ENCODE measurements at regions not wholly inside any gene's neighbourhood (a gene's known extent, or its start where the extent isn't known, plus 50 kb on each side); places are given as distances from the start of the nearest gene placed in this dataset.

- Mint-ChIP-seq H3K9me3 (no peaks in the 10 kb centered on the region), H3K27me3 (no peaks in the 10 kb centered on the region), H3K36me3 (no peaks in the 10 kb centered on the region), H3K4me1 (ENCODE audit: low read depth) (no peaks in the 10 kb centered on the region), H3K27ac (no peak overlapping the region), H3K4me3 (no peak overlapping the region)
- POLR2A ChIA-PET: no interaction called here
- intact Hi-C loops (cut with micrococcal nuclease): no loop called here
- CTCF ChIA-PET: no interaction called here
- no peak for DNase-seq
Observed at GRCh38 chr5:125004009-125004408, 257.6 kb upstream of the ZNF608 start.

GRCh38 chr5:125005266-125005665, 258.8 kb upstream of the ZNF608 start:
- Mint-ChIP-seq H3K9me3 (no peaks in the 10 kb centered on the region), H3K4me3 (no peak overlapping the region), H3K27ac (no peak overlapping the region), H3K4me1 (ENCODE audit: low read depth) (no peaks in the 10 kb centered on the region), H3K36me3 (no peaks in the 10 kb centered on the region), H3K27me3 (no peaks in the 10 kb centered on the region)
- intact Hi-C loops (cut with micrococcal nuclease): no loop called here
- DNase-seq: no peak
- ChIA-PET POLR2A (no interaction called here), CTCF (no interaction called here)

- H3K4me3 Mint-ChIP-seq: no peak overlapping the region
- DNase-seq: no peak
- POLR2A ChIA-PET: no interaction called here
- no peaks in the 10 kb centered on the region for H3K9me3 Mint-ChIP-seq
- no peak overlapping the region for H3K27ac Mint-ChIP-seq
- no peaks in the 10 kb centered on the region for H3K27me3 Mint-ChIP-seq
- intact Hi-C loops (cut with micrococcal nuclease): no loop called here
- CTCF ChIA-PET: no interaction called here
- no peaks in the 10 kb centered on the region for H3K36me3 Mint-ChIP-seq
- no peaks in the 10 kb centered on the region for H3K4me1 Mint-ChIP-seq (ENCODE audit: low read depth)
Observed at GRCh38 chr5:125006011-125006685, 259.7 kb upstream of the ZNF608 start.

- CTCF ChIA-PET: no interaction called here
Observed at GRCh38 chr5:125010356-125010755, 263.9 kb upstream of the ZNF608 start.

DNA sequence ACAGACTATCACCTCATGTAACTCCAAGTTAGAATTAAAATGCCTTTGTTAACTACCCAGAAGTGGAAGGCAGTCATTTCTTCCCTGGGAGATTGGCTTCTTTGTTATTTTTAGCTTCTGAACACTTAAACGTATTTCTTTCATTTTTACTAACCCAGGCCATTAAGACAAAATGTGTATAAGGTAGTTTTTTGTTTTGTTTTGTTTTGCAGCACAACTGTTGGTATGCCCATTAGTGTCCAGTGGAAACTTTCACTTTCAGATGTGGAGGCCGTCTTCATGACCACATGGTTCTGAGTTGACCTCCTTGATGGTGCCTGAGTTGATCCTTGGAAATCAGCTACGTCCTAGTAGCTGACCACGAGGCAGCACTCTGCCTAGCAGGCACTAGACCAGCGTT, 264.6 kb upstream of the ZNF608 start:
- H3K4me1 Mint-ChIP-seq (ENCODE audit: low read depth): no peaks in the 10 kb centered on the region
- H3K27ac Mint-ChIP-seq: no peak overlapping the region
- intact Hi-C loops (cut with micrococcal nuclease): no loop called here
- DNase-seq: no peak
- H3K36me3 Mint-ChIP-seq: no peaks in the 10 kb centered on the region
- CTCF ChIA-PET: no interaction called here
- H3K4me3 Mint-ChIP-seq: no peak overlapping the region
- no peaks in the 10 kb centered on the region for H3K27me3 Mint-ChIP-seq
- no peaks in the 10 kb centered on the region for H3K9me3 Mint-ChIP-seq
- POLR2A ChIA-PET: no interaction called here

More at GRCh38 chr5:125010356-125010755, 263.9 kb upstream of the ZNF608 start:
- Mint-ChIP-seq H3K36me3 (no peaks in the 10 kb centered on the region), H3K4me1 (ENCODE audit: low read depth) (no peaks in the 10 kb centered on the region), H3K27ac (no peak overlapping the region), H3K9me3 (no peaks in the 10 kb centered on the region), H3K27me3 (no peaks in the 10 kb centered on the region), H3K4me3 (no peak overlapping the region)
- intact Hi-C loops (cut with micrococcal nuclease): no loop called here
- DNase-seq: no peak
- POLR2A ChIA-PET: no interaction called here

- Mint-ChIP-seq H3K27me3 (no peaks in the 10 kb centered on the region), H3K27ac (no peak overlapping the region), H3K36me3 (no peaks in the 10 kb centered on the region), H3K4me1 (ENCODE audit: low read depth) (no peaks in the 10 kb centered on the region), H3K9me3 (no peaks in the 10 kb centered on the region), H3K4me3 (no peak overlapping the region)
- no peak for DNase-seq
- intact Hi-C loops (cut with micrococcal nuclease): no loop called here
- CTCF ChIA-PET: no interaction called here
- POLR2A ChIA-PET: no interaction called here
Observed at GRCh38 chr5:125011419-125011818, 265.0 kb upstream of the ZNF608 start.

- no peak overlapping the region for H3K4me3 Mint-ChIP-seq
- H3K4me1 Mint-ChIP-seq (ENCODE audit: low read depth): no peaks in the 10 kb centered on the region
- intact Hi-C loops (cut with micrococcal nuclease): no loop called here
- no peak for DNase-seq
- no peaks in the 10 kb centered on the region for H3K27me3 Mint-ChIP-seq
- H3K27ac Mint-ChIP-seq: no peak overlapping the region
- no peaks in the 10 kb centered on the region for H3K36me3 Mint-ChIP-seq
- ChIA-PET POLR2A (no interaction called here), CTCF (no interaction called here)
- no peaks in the 10 kb centered on the region for H3K9me3 Mint-ChIP-seq
Observed at GRCh38 chr5:125011947-125012346, 265.5 kb upstream of the ZNF608 start.

GRCh38 chr5:125012727-125013451, 266.4 kb upstream of the ZNF608 start:
- Mint-ChIP-seq H3K36me3 (no peaks in the 10 kb centered on the region), H3K4me3 (no peak overlapping the region), H3K27ac (no peak overlapping the region), H3K4me1 (ENCODE audit: low read depth) (no peaks in the 10 kb centered on the region), H3K27me3 (no peaks in the 10 kb centered on the region), H3K9me3 (no peaks in the 10 kb centered on the region)
- DNase-seq: no peak
- POLR2A ChIA-PET: no interaction called here
- intact Hi-C loops (cut with micrococcal nuclease): no loop called here
- CTCF ChIA-PET: no interaction called here

DNA sequence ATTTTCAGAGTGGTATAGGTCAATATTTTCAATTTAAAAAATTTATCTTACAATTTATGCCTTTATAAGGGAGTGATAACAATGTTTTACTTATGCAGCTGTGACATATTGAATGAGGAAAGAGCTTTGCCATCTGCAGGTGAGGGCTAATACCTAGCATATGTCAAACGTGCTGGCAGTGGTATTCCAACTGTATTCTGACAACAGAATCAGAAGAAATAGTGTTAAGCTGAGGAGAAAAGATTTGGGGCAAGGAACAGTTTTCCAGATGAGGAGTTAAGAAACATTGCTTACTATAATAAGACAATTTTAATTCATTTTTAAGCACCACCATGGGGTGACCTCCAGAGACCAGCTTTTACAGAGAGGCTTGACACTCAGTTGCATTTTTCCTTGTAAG, 267.8 kb upstream of the ZNF608 start:
- Mint-ChIP-seq H3K27ac (no peak overlapping the region), H3K4me1 (ENCODE audit: low read depth) (no peaks in the 10 kb centered on the region), H3K4me3 (no peak overlapping the region), H3K27me3 (no peaks in the 10 kb centered on the region), H3K9me3 (no peaks in the 10 kb centered on the region), H3K36me3 (no peaks in the 10 kb centered on the region)
- ChIA-PET CTCF (no interaction called here), POLR2A (no interaction called here)
- no peak for DNase-seq
- intact Hi-C loops (cut with micrococcal nuclease): no loop called here

- Mint-ChIP-seq H3K36me3 (no peaks in the 10 kb centered on the region), H3K27ac (no peak overlapping the region), H3K4me1 (ENCODE audit: low read depth) (no peaks in the 10 kb centered on the region), H3K4me3 (no peak overlapping the region), H3K9me3 (no peaks in the 10 kb centered on the region), H3K27me3 (no peaks in the 10 kb centered on the region)
- intact Hi-C loops (cut with micrococcal nuclease): no loop called here
- ChIA-PET POLR2A (no interaction called here), CTCF (no interaction called here)
- no peak for DNase-seq
Observed at GRCh38 chr5:125017796-125018195, 271.4 kb upstream of the ZNF608 start.

GRCh38 chr5:125023673-125024072, 277.2 kb upstream of the ZNF608 start:
- no peak overlapping the region for H3K27ac Mint-ChIP-seq
- POLR2A ChIA-PET: no interaction called here

GRCh38 chr5:125026867-125027731, 280.7 kb upstream of the ZNF608 start:
- H3K27ac Mint-ChIP-seq: no peak overlapping the region
- POLR2A ChIA-PET: interaction anchor here (0.6 kb wide), 1 partner anchor 1037 kb away, joined by 4 read pairs; no protein-coding TSS in a partner anchor

More at GRCh38 chr5:125023673-125024072, 277.2 kb upstream of the ZNF608 start:
- Mint-ChIP-seq H3K36me3 (no peaks in the 10 kb centered on the region), H3K4me1 (ENCODE audit: low read depth) (no peaks in the 10 kb centered on the region), H3K9me3 (peaks cover 7% of the 10 kb centered on the region), H3K27me3 (no peaks in the 10 kb centered on the region), H3K4me3 (no peak overlapping the region)
- CTCF ChIA-PET: no interaction called here
- intact Hi-C loops (cut with micrococcal nuclease): no loop called here
- DNase-seq: no peak

More at GRCh38 chr5:125026867-125027731, 280.7 kb upstream of the ZNF608 start:
- CTCF ChIA-PET: no interaction called here
- intact Hi-C loops (cut with micrococcal nuclease): no loop called here
- no peak for DNase-seq
- Mint-ChIP-seq H3K9me3 (peaks cover 7% of the 10 kb centered on the region), H3K36me3 (no peaks in the 10 kb centered on the region), H3K4me3 (no peak overlapping the region), H3K4me1 (ENCODE audit: low read depth) (no peaks in the 10 kb centered on the region), H3K27me3 (no peaks in the 10 kb centered on the region)

Measured in activated CD4-positive, alpha-beta memory T cell treated with anti-CD3 and anti-CD28 coated beads for 36 hours (primary cell).